HCT116 (cell line): ENCODE measurements at regions not wholly inside any gene's neighbourhood (a gene's known extent, or its start where the extent isn't known, plus 50 kb on each side); places are given as distances from the start of the nearest gene placed in this dataset.

ENCODE experiments used
- ATAC-seq: fragments of 200-7000 bp; cut with Tn5 transposase; 2 replicates; pipeline ENCODE4 v1.9.1; 2020; ENCODE audit warnings: mild to moderate bottlenecking, moderate library complexity
- BruUV-seq: library from RNA; stranded (reverse); fragments of 400-500 nt; replicated peaks from 2 replicates; lab custom pipeline; 2021; lab: Mats Ljungman, UMichigan
- CTCF ChIA-PET: fragments of 300-600 bp; sonication (Branson Sonifier 250); formaldehyde crosslinking; loops from one replicate; lab custom pipeline; 2021; ENCODE audit warnings: antibody characterized with exemption; lab: Charles Lee
- POLR2A ChIA-PET: fragments of 300-600, 350-600 bp; sonication (Branson Sonifier 250); formaldehyde crosslinking; loops from one replicate; lab custom pipeline; 2021; ENCODE audit warnings: antibody characterized with exemption; lab: Charles Lee
- RAD21 ChIA-PET, 2 experiments: fragments of 300-600 bp; sonication (Branson Sonifier 250); formaldehyde crosslinking; loops; one replicate each; lab custom pipeline; 2023; ENCODE audit warnings: low total read pairs in 2 of 2; ENCODE audit not compliant: uncharacterized antibody in 2 of 2, unreplicated experiment in 2 of 2, low non-redundant PET in 1 of 2; lab: Charles Lee
- DNase-seq: peaks from one replicate; pipeline ENCODE4 v3.0.0-alpha.2; 2010; ENCODE audit warnings: low read depth, low spot score
- H2AFZ ChIP-seq: fragments of 200-600 bp; shearing (Covaris generic), sonication (generic); 2 replicates; pipeline ENCODE4 v1.6.1; 2017; ENCODE audit warnings: low read depth, mixed run types, mixed read lengths, antibody characterized with exemption, low read length; ENCODE audit not compliant: poor library complexity, severe bottlenecking
- H3K27ac ChIP-seq: 2 replicates; pipeline ENCODE4 v1.5.1; 2012; ENCODE audit warnings: low read depth, low read length
- H3K27me3 ChIP-seq: fragments of 200-600 bp; sonication (generic); 2 replicates; pipeline ENCODE4 v1.6.1; 2016; ENCODE audit warnings: mixed run types, low read length, mixed read lengths; ENCODE audit not compliant: insufficient read depth
- H3K36me3 ChIP-seq, 2 experiments: fragments of 200-500 bp in 1 of 2; fragments of 200-600 bp in 1 of 2; sonication (Bioruptor generic) in 1 of 2; sonication (generic) in 1 of 2; 2 replicates each; pipeline versions ENCODE4 v1.5.1 to v1.6.1; 2014 to 2016; ENCODE audit warnings: low read length in 2 of 2, inconsistent platforms in 1 of 2, mixed read lengths in 1 of 2, mixed run types in 1 of 2; ENCODE audit not compliant: insufficient read depth in 2 of 2, control insufficient read depth in 1 of 2
- H3K4me1 ChIP-seq, 2 experiments: fragments of 200-600 bp in 1 of 2; sonication (generic) in 1 of 2; 2 replicates each; pipeline versions ENCODE4 v1.5.1 to v1.6.1; 2012 to 2017; ENCODE audit warnings: low read length in 2 of 2, inconsistent platforms in 1 of 2, mild to moderate bottlenecking in 1 of 2, mixed read lengths in 1 of 2, mixed run types in 1 of 2, moderate library complexity in 1 of 2; ENCODE audit not compliant: insufficient read depth in 2 of 2, control insufficient read depth in 1 of 2
- H3K4me2 ChIP-seq: fragments of 200-600 bp; sonication (generic); 2 replicates; pipeline ENCODE4 v1.6.1; 2017; ENCODE audit warnings: mixed run types, low read length, mixed read lengths
- H3K4me3 ChIP-seq, 2 experiments: fragments of 200-600 bp in 1 of 2; sonication (generic) in 1 of 2; replicated peaks in 1 of 2; 2 replicates each; pipeline ENCODE4 v1.5.1; 2011 to 2016; ENCODE audit warnings: low read length in 2 of 2, control low read depth in 1 of 2, low read depth in 1 of 2, mild to moderate bottlenecking in 1 of 2, mixed read lengths in 1 of 2, mixed run types in 1 of 2
- H3K79me2 ChIP-seq: fragments of 200-600 bp; sonication (generic); 2 replicates; pipeline ENCODE4 v1.6.1; 2017; ENCODE audit warnings: mild to moderate bottlenecking, mixed run types, low read length, moderate library complexity, mixed read lengths; ENCODE audit not compliant: insufficient read depth
- H3K9ac ChIP-seq: fragments of 200-600 bp; sonication (generic); 2 replicates; pipeline ENCODE4 v1.6.1; 2016; ENCODE audit warnings: low read length, mixed read lengths
- H3K9me2 ChIP-seq: fragments of 200-600 bp; sonication (generic), shearing (Covaris generic); 2 replicates; pipeline ENCODE4 v1.6.1; 2017; ENCODE audit warnings: mixed run types, mild to moderate bottlenecking, moderate library complexity; ENCODE audit not compliant: insufficient read depth
- H3K9me3 ChIP-seq, 2 experiments: fragments of 200-500 bp in 1 of 2; fragments of 200-600 bp in 1 of 2; sonication (Bioruptor generic) in 1 of 2; sonication (generic) in 1 of 2; 2 replicates each; pipeline ENCODE4 v1.6.1; 2014 to 2017; ENCODE audit warnings: low read length in 2 of 2, mixed read lengths in 2 of 2, inconsistent platforms in 1 of 2, low read depth in 1 of 2, mild to moderate bottlenecking in 1 of 2, mixed run types in 1 of 2, moderate library complexity in 1 of 2; ENCODE audit not compliant: control insufficient read depth in 1 of 2, insufficient read depth in 1 of 2
- H4K20me1 ChIP-seq: fragments of 200-600 bp; sonication (generic), shearing (Covaris generic); 2 replicates; pipeline ENCODE4 v1.6.1; 2017; ENCODE audit warnings: mixed run types, mild to moderate bottlenecking, moderate library complexity; ENCODE audit not compliant: insufficient read depth
- ATF3 ChIP-seq: IDR thresholded peaks from 2 replicates; pipeline ENCODE4 v1.6.1; 2012
- CBX3 ChIP-seq: IDR thresholded peaks from 2 replicates; pipeline ENCODE4 v1.6.1; 2012; ENCODE audit warnings: low read depth
- CEBPB ChIP-seq: IDR thresholded peaks from 2 replicates; pipeline ENCODE4 v1.6.1; 2012; ENCODE audit warnings: low read depth
- CTCF ChIP-seq, 3 experiments: fragments of 200-600 bp in 1 of 3; sonication (generic) in 1 of 3; IDR thresholded peaks in 2 of 3; conservative IDR thresholded peaks in 1 of 3; 2 replicates each; pipeline ENCODE4 v1.5.1; 2012 to 2017; ENCODE audit warnings: low read depth in 2 of 3, low read length in 2 of 3, antibody characterized with exemption in 1 of 3, borderline replicate concordance in 1 of 3, control low read depth in 1 of 3, mild to moderate bottlenecking in 1 of 3, mixed read lengths in 1 of 3, mixed run types in 1 of 3, moderate library complexity in 1 of 3; ENCODE audit not compliant: insufficient read depth in 1 of 3
- EGR1 ChIP-seq: IDR thresholded peaks from 2 replicates; pipeline ENCODE4 v1.6.1; 2012; ENCODE audit warnings: low read depth
- ELF1 ChIP-seq: IDR thresholded peaks from 2 replicates; pipeline ENCODE4 v1.6.1; 2012; ENCODE audit warnings: low read depth, borderline replicate concordance
- EZH2 ChIP-seq: fragments of 200-600 bp; sonication (generic); IDR thresholded peaks from 2 replicates; pipeline ENCODE4 v1.6.1; 2017; ENCODE audit warnings: antibody characterized with exemption, mixed run types
- EZH2phosphoT487 ChIP-seq: fragments of 200-600 bp; IDR thresholded peaks from 2 replicates; pipeline ENCODE4 v1.6.1; 2018; ENCODE audit warnings: antibody characterized with exemption, borderline replicate concordance
- FOSL1 ChIP-seq: IDR thresholded peaks from 2 replicates; pipeline ENCODE4 v1.6.1; 2012; ENCODE audit warnings: low read depth
- MAX ChIP-seq: IDR thresholded peaks from 2 replicates; pipeline ENCODE4 v1.6.1; 2012
- POLR2AphosphoS5 ChIP-seq: IDR thresholded peaks from 2 replicates; pipeline ENCODE4 v1.6.1; 2011; ENCODE audit warnings: mild to moderate bottlenecking, low read depth, low read length, moderate library complexity
- SP1 ChIP-seq: IDR thresholded peaks from 2 replicates; pipeline ENCODE4 v1.6.1; 2012; ENCODE audit warnings: low read depth
- TCF7L2 ChIP-seq: IDR thresholded peaks from 2 replicates; pipeline ENCODE4 v1.7.0; 2011; ENCODE audit warnings: borderline replicate concordance, inconsistent platforms; ENCODE audit not compliant: insufficient read depth, insufficient read length; ENCODE audit errors: extremely low read depth
- ZBTB33 ChIP-seq: IDR thresholded peaks from 2 replicates; pipeline ENCODE4 v1.6.1; 2011; ENCODE audit warnings: mild to moderate bottlenecking, low read length, moderate library complexity; ENCODE audit not compliant: insufficient replicate concordance; ENCODE audit errors: extremely low read depth
- intact Hi-C: fragments of 100-400 bp; cut with micrococcal nuclease; formaldehyde crosslinking; loops from 2 replicates; pipeline ENCODE4 v1.10.0; 2022

- TF ChIP-seq TCF7L2: no peak
- TF ChIP-seq CTCF (IDR thresholded peaks at IDR 0.05 in 2 of 3, conservative IDR thresholded peaks at IDR 0.05 in 1 of 3; ENCODE audit: borderline replicate concordance in 1 of 3, insufficient read depth in 1 of 3, low read depth in 2 of 3, low read length in 2 of 3): no peak
- no peak for TF ChIP-seq CBX3
- TF ChIP-seq ATF3: no peak
- no peak for TF ChIP-seq EZH2phosphoT487
- TF ChIP-seq ZBTB33: no peak
- TF ChIP-seq MAX: no peak
- no peak for TF ChIP-seq POLR2AphosphoS5
- no peak for TF ChIP-seq SP1
- TF ChIP-seq ELF1: no peak
- no peak for TF ChIP-seq FOSL1
- no peak for TF ChIP-seq CEBPB
- no peak for TF ChIP-seq EZH2
- TF ChIP-seq EGR1: no peak
- Histone ChIP-seq H3K27me3 (no peaks in the 10 kb centered on the region), H3K4me3 (no peak overlapping the region), H3K27ac (no peak overlapping the region), H2AFZ (no peak overlapping the region), H3K9me2 (no peaks in the 10 kb centered on the region), H4K20me1 (no peaks in the 10 kb centered on the region), H3K79me2 (no peaks in the 10 kb centered on the region), H3K4me1 (no peaks in the 10 kb centered on the region), H3K4me2 (no peak overlapping the region), H3K9ac (no peak overlapping the region), H3K9me3 (peaks cover 5 to 29% of the 10 kb centered on the region in 2 experiments; a peak in 2 of 4 replicates), H3K36me3 (no peaks in the 10 kb centered on the region)
- ATAC-seq (no peak), DNase-seq (no peak)
- ChIA-PET POLR2A (no interaction called here), RAD21 (no interaction called here), CTCF (no interaction called here)
- no TSS peak for BruUV-seq
- intact Hi-C loops: no loop called here
These were observed 411.1 kb upstream of the CXADR start for GRCh38 chr21:17101696-17102095.
